Uterus (tissue), 3 donors: ENCODE measurements at regions not wholly inside any gene's neighbourhood (a gene's known extent, or its start where the extent isn't known, plus 50 kb on each side); places are given as distances from the start of the nearest gene placed in this dataset.

Experiments used
- DNase-seq, 2 donors: peaks; one replicate each; pipeline ENCODE4 v3.0.0-alpha.2; 2019 to 2020
- H3K27ac ChIP-seq, 2 donors: fragments of 200-600 bp; sonication (generic); 1 replicate in 1 of 2; 2 replicates in 1 of 2; pipeline ENCODE4 v1.5.1; 2016 to 2018
- H3K27me3 ChIP-seq, 2 donors: fragments of 200-600 bp; sonication (generic); one replicate each; pipeline ENCODE4 v1.5.1; 2018 to 2019; ENCODE audit warnings: control low read depth in 1 of 2
- H3K36me3 ChIP-seq, 2 donors: fragments of 200-600 bp; sonication (generic); one replicate each; pipeline ENCODE4 v1.5.1; 2019; ENCODE audit warnings: control low read depth in 1 of 2
- H3K4me1 ChIP-seq, 2 donors: fragments of 200-600 bp; sonication (generic); one replicate each; pipeline ENCODE4 v1.5.1; 2018 to 2019; ENCODE audit warnings: control low read depth in 1 of 2
- H3K4me3 ChIP-seq, 2 donors: fragments of 200-600 bp; sonication (generic); 1 replicate in 1 of 2; 2 replicates in 1 of 2; pipeline ENCODE4 v1.5.1; 2018 to 2019; ENCODE audit warnings: mild to moderate bottlenecking in 1 of 2
- H3K9me3 ChIP-seq, 2 donors: fragments of 200-600 bp; sonication (generic); one replicate each; pipeline ENCODE4 v1.5.1; 2019; ENCODE audit warnings: control low read depth in 1 of 2
- CTCF ChIP-seq, 4 experiments: fragments of 200-600 bp in 2 of 4; fragments of 450-650 bp in 2 of 4; sonication (generic) in 2 of 4; IDR thresholded peaks; one replicate each; pipeline ENCODE4 v1.5.1; 2016 to 2019; ENCODE audit warnings: antibody characterized with exemption in 4 of 4, mild to moderate bottlenecking in 2 of 4, moderate library complexity in 1 of 4
- POLR2A ChIP-seq, 2 donors: fragments of 450-650 bp; IDR thresholded peaks; one replicate each; pipeline ENCODE4 v1.6.1; 2016; ENCODE audit warnings: antibody characterized with exemption in 2 of 2, mild to moderate bottlenecking in 1 of 2, moderate library complexity in 1 of 2
- intact Hi-C: fragments of 100-400 bp; cut with DNase I; formaldehyde crosslinking; loops from one replicate; pipeline ENCODE4 v1.15.1; 2023; ENCODE audit warnings: low total_unique reads
- donor health status: DM: yes; HTN: yes; CAD: no.

GRCh38 chr21:16841975-16842695, 670.7 kb upstream of the CXADR start:
- Histone ChIP-seq H3K9me3 (no peaks in the 10 kb centered on the region), H3K36me3 (no peaks in the 10 kb centered on the region), H3K27me3 (no peaks in the 10 kb centered on the region), H3K27ac (peak overlapping the region; percentile 14 to 19), H3K4me3 (no peak overlapping the region), H3K4me1 (no peaks in the 10 kb centered on the region)
- no peak for TF ChIP-seq CTCF (IDR thresholded peaks at IDR 0.05)
- no peak for TF ChIP-seq POLR2A (IDR thresholded peaks at IDR 0.05)
- intact Hi-C loops, result no loop called here
- no peak for DNase-seq

- no peak overlapping the region for H3K4me3 ChIP-seq
- DNase-seq, result no peak
- H3K4me1 ChIP-seq, result no peaks in the 10 kb centered on the region
- H3K27ac ChIP-seq, result peak overlapping the region; percentile 14 to 19
- H3K9me3 ChIP-seq, result no peaks in the 10 kb centered on the region
- H3K27me3 ChIP-seq, result no peaks in the 10 kb centered on the region
- no peak for TF ChIP-seq POLR2A (IDR thresholded peaks at IDR 0.05)
- TF ChIP-seq CTCF (IDR thresholded peaks at IDR 0.05), result no peak
- H3K36me3 ChIP-seq, result no peaks in the 10 kb centered on the region
- intact Hi-C loops, result no loop called here
These were observed 670.2 kb upstream of the CXADR start for GRCh38 chr21:16842696-16843035.

GRCh38 chr21:16847211-16847610, 665.6 kb upstream of the CXADR start:
- H3K4me3 ChIP-seq, result no peak overlapping the region
- no peaks in the 10 kb centered on the region for H3K9me3 ChIP-seq
- no peaks in the 10 kb centered on the region for H3K4me1 ChIP-seq
- intact Hi-C loops, result no loop called here
- TF ChIP-seq CTCF (IDR thresholded peaks at IDR 0.05), result no peak
- TF ChIP-seq POLR2A (IDR thresholded peaks at IDR 0.05), result no peak
- no peak for DNase-seq
- H3K27me3 ChIP-seq, result no peaks in the 10 kb centered on the region
- H3K36me3 ChIP-seq, result no peaks in the 10 kb centered on the region
- no peak overlapping the region for H3K27ac ChIP-seq

GRCh38 chr21:16851054-16851453, 661.8 kb upstream of the CXADR start:
- Histone ChIP-seq H3K36me3 (no peaks in the 10 kb centered on the region), H3K27ac (no peak overlapping the region), H3K27me3 (no peaks in the 10 kb centered on the region), H3K4me1 (no peaks in the 10 kb centered on the region), H3K4me3 (no peak overlapping the region), H3K9me3 (peaks cover 0 to 7% of the 10 kb centered on the region in 2 donors)
- no peak for DNase-seq
- intact Hi-C loops, result no loop called here
- TF ChIP-seq CTCF (IDR thresholded peaks at IDR 0.05) (no peak), POLR2A (IDR thresholded peaks at IDR 0.05) (no peak)

- Histone ChIP-seq H3K27ac (no peak overlapping the region), H3K4me3 (no peak overlapping the region), H3K4me1 (no peaks in the 10 kb centered on the region), H3K27me3 (no peaks in the 10 kb centered on the region), H3K9me3 (peaks cover 0 to 9% of the 10 kb centered on the region in 2 donors), H3K36me3 (no peaks in the 10 kb centered on the region)
- intact Hi-C loops, result no loop called here
- no peak for DNase-seq
- TF ChIP-seq CTCF (IDR thresholded peaks at IDR 0.05) (no peak), POLR2A (IDR thresholded peaks at IDR 0.05) (no peak)
These were observed 657.6 kb upstream of the CXADR start for GRCh38 chr21:16855164-16855667.
